ENCODE measurements at regions not wholly inside any gene's neighbourhood (a gene's known extent, or its start where the extent isn't known, plus 50 kb on each side); places are given as distances from the start of the nearest gene placed in this dataset.
A peak's percentile ranks its signal among the peaks of the same experiment; 100 is the strongest.

- no peaks in the 10 kb centered on the region for H4K20me1 ChIP-seq (ENCODE audit: control insufficient read depth, insufficient read depth, insufficient read length)
- H3T11ph ChIP-seq (ENCODE audit: low read length): no peak overlapping the region
- H2BK20ac ChIP-seq (ENCODE audit: low read depth, low read length, poor library complexity, severe bottlenecking): no peak overlapping the region
- H4K91ac ChIP-seq (ENCODE audit: insufficient read length, low read depth, low read length): no peak overlapping the region
- H3K27ac ChIP-seq (ENCODE audit: insufficient read length, low read depth, low read length): no peak overlapping the region
- H3K4ac ChIP-seq (ENCODE audit: low read depth, low read length): no peak overlapping the region
- no peak overlapping the region for H3K4me2 ChIP-seq (ENCODE audit: insufficient read depth, insufficient read length, low read length)
- no peak overlapping the region for H2BK5ac ChIP-seq (ENCODE audit: insufficient read length, low read length)
- H3K23me2 ChIP-seq (ENCODE audit: insufficient read length, low read depth, low read length, poor library complexity, severe bottlenecking): no peaks in the 10 kb centered on the region
- no peak overlapping the region for H3K14ac ChIP-seq (ENCODE audit: insufficient read depth, low read length)
- H3K23ac ChIP-seq (ENCODE audit: insufficient read length, low read depth, low read length): no peak overlapping the region
- H3K79me1 ChIP-seq (ENCODE audit: insufficient read depth, low read depth, low read length, poor library complexity, severe bottlenecking): no peaks in the 10 kb centered on the region
- H3K27me3 ChIP-seq (ENCODE audit: insufficient read depth, low read length): no peaks in the 10 kb centered on the region
- TF ChIP-seq CTCF (conservative IDR thresholded peaks at IDR 0.05): no peak
- no peak overlapping the region for H2BK12ac ChIP-seq (ENCODE audit: insufficient read length, low read depth, low read length)
- H3K27me3 Mint-ChIP-seq (ENCODE audit: low read depth): no peaks in the 10 kb centered on the region
- peak overlapping the region in 1 of 3 experiments; percentile 93; a peak in 2 of 7 replicates for H3K27ac Mint-ChIP-seq
- H3K4me3 Mint-ChIP-seq: no peak overlapping the region
- H4K5ac ChIP-seq (ENCODE audit: insufficient read length, low read depth, low read length): no peak overlapping the region
- DNase-seq: no peak
- H4K8ac ChIP-seq (replicated peaks; ENCODE audit: insufficient read length, low read depth, low read length): no peak overlapping the region
- no peak overlapping the region for H3K18ac ChIP-seq (ENCODE audit: insufficient read length, low read depth, low read length)
- no peaks in the 10 kb centered on the region for H3K79me2 ChIP-seq (ENCODE audit: insufficient read depth, low read length)
- H3K56ac ChIP-seq (ENCODE audit: insufficient read length, low read depth, low read length): no peak overlapping the region
- H3K36me3 Mint-ChIP-seq (ENCODE audit: insufficient read depth in 1 of 3, low read depth in 3 of 3): no peaks in the 10 kb centered on the region
- peaks cover 15 to 17% of the 10 kb centered on the region in 2 experiments for H3K4me1 Mint-ChIP-seq
- no peaks in the 10 kb centered on the region for H3K9me3 ChIP-seq (ENCODE audit: control insufficient read depth, low read depth, low read length)
- H2AK5ac ChIP-seq (ENCODE audit: insufficient read length, low read length): no peak overlapping the region
- no peaks in the 10 kb centered on the region for H3K9me3 Mint-ChIP-seq
- H3K4me1 ChIP-seq (ENCODE audit: insufficient read depth, low read length): no peaks in the 10 kb centered on the region; the same call in 1 of the 2 replicates
- H2BK120ac ChIP-seq (ENCODE audit: low read depth, low read length, poor library complexity, severe bottlenecking): no peak overlapping the region
- H3K9ac ChIP-seq (ENCODE audit: extremely low read depth, insufficient read length, low read length): no peak overlapping the region
- H2AFZ ChIP-seq (ENCODE audit: low read length): no peak overlapping the region
- WGBS (ENCODE audit: extremely low coverage, insufficient read length, low lambda C conversion rate): no CpG with 5 or more reads among the region's 3 CpGs
- H2BK15ac ChIP-seq (ENCODE audit: low read depth, low read length): no peak overlapping the region
Observed at GRCh38 chr12:90091809-90092208, 383.2 kb upstream of the ATP2B1 start.

Data from H9 (cell line).